Pancreas (tissue), 10 donors: ENCODE measurements at regions not wholly inside any gene's neighbourhood (a gene's known extent, or its start where the extent isn't known, plus 50 kb on each side); places are given as distances from the start of the nearest gene placed in this dataset.

Experiments used
- ATAC-seq, 4 donors: fragments of 200-7000 bp; cut with Tn5 transposase; one replicate each; pipeline versions ENCODE4 v1.8.0 to v1.9.1; 2020; ENCODE audit warnings: mild to moderate bottlenecking in 4 of 4, moderate library complexity in 4 of 4
- DNase-seq, 6 donors: peaks; one replicate each; pipeline ENCODE4 v3.0.0-alpha.2; 2020
- FAIRE-seq: peaks from 2 replicates; lab custom pipeline; 2012; peaks lifted over from hg19 to GRCh38; lab: Jason Lieb, UNC
- H3K27ac ChIP-seq, 4 donors: fragments of 200-600 bp; sonication (generic); 1 replicate in 3 of 4; 2 replicates in 1 of 4; pipeline versions ENCODE4 v1.5.0 to v1.8.0; 2020
- H3K27me3 ChIP-seq, 4 donors: fragments of 200-600 bp; one replicate each; pipeline ENCODE4 v1.8.0; 2021
- H3K36me3 ChIP-seq, 3 donors: fragments of 200-600 bp; sonication (generic) in 1 of 3; one replicate each; pipeline versions ENCODE4 v1.5.0 to v1.8.0; 2020 to 2021
- H3K4me1 ChIP-seq, 3 donors: fragments of 200-600 bp; one replicate each; pipeline ENCODE4 v1.8.0; 2021
- H3K4me3 ChIP-seq, 4 donors: fragments of 200-600 bp; sonication (generic) in 2 of 4; one replicate each; pipeline versions ENCODE4 v1.5.0 to v1.8.0; 2020 to 2021
- H3K9me3 ChIP-seq, 4 donors: fragments of 200-600 bp; one replicate each; pipeline ENCODE4 v1.8.0; 2021
- CTCF ChIP-seq, 4 donors: fragments of 200-600 bp; sonication (generic) in 3 of 4; IDR thresholded peaks; one replicate each; pipeline versions ENCODE4 v1.5.0 to v1.8.0; 2021; ENCODE audit warnings: antibody characterized with exemption in 4 of 4
- WGBS, 2 donors: extraction: QIAGEN DNeasy Blood & Tissue Kit; methylation state at CpG; one replicate each; pipeline ENCODE4 v1.1.7; 2013; 5-methylcytosine and 5-hydroxymethylcytosine counted together
- intact Hi-C, 3 donors: fragments of 100-400 bp; cut with DNase I; formaldehyde crosslinking; loops; one replicate each; pipeline versions ENCODE4 v1.11.1 to v1.14.2; 2022
- donor health status: healthy with polysubstance abuse.
- donor health status: DM: no; HTN: no; CAD: no; lungs with moderate emphysema.
- donor health status: DM: no; HTN: no; CAD: no.
- donor health status: control.
- donor health status: control.
- donor health status: Bipolar disorder and iron deficiency.
- donor health status: DM: yes; HTN: yes; CAD: no.
- donor health status: DM: no; HTN: no; CAD: no.
- donor health status: DM: no; HTN: no; CAD: no.
- donor health status: DM: yes; HTN: yes; CAD: no.

- Histone ChIP-seq H3K4me3 (no peak overlapping the region), H3K4me1 (no peaks in the 10 kb centered on the region), H3K36me3 (no peaks in the 10 kb centered on the region), H3K9me3 (no peaks in the 10 kb centered on the region), H3K27ac (no peak overlapping the region), H3K27me3 (no peaks in the 10 kb centered on the region)
- DNase-seq = no peak
- TF ChIP-seq CTCF (IDR thresholded peaks at IDR 0.05) = no peak
- ATAC-seq = no peak
- FAIRE-seq = no peak
- WGBS, 2 donors = 70 to 73% methylated on average over 10 of the region's 10 CpGs
- intact Hi-C loops = no loop called here
Observed at GRCh38 chr9:126160067-126160853, 166.4 kb upstream of the MVB12B start.

- ATAC-seq = no peak
- H3K27ac ChIP-seq = no peak overlapping the region
- H3K9me3 ChIP-seq = no peaks in the 10 kb centered on the region
- no peak for FAIRE-seq
- H3K27me3 ChIP-seq = no peaks in the 10 kb centered on the region
- 53 to 72% methylated on average over 1 of the region's 1 CpG for WGBS, 2 donors
- no peak overlapping the region for H3K4me3 ChIP-seq
- no peak for TF ChIP-seq CTCF (IDR thresholded peaks at IDR 0.05)
- DNase-seq = no peak
- H3K4me1 ChIP-seq = no peaks in the 10 kb centered on the region
- no peaks in the 10 kb centered on the region for H3K36me3 ChIP-seq
- intact Hi-C loops = no loop called here
Observed at GRCh38 chr9:126160854-126161329, 165.7 kb upstream of the MVB12B start.

GRCh38 chr9:126162611-126163381 is 163.8 kb upstream of the MVB12B start:
- no peaks in the 10 kb centered on the region for H3K36me3 ChIP-seq
- no peaks in the 10 kb centered on the region for H3K4me1 ChIP-seq
- H3K9me3 ChIP-seq = no peaks in the 10 kb centered on the region
- no peaks in the 10 kb centered on the region for H3K27me3 ChIP-seq
- 78 to 86% methylated on average over 18 of the region's 18 CpGs for WGBS, 2 donors
- no peak for TF ChIP-seq CTCF (IDR thresholded peaks at IDR 0.05)
- ATAC-seq = no peak
- FAIRE-seq = no peak
- intact Hi-C loops = no loop called here
- H3K27ac ChIP-seq = no peak overlapping the region
- no peak for DNase-seq
- no peak overlapping the region for H3K4me3 ChIP-seq

GRCh38 chr9:126164796-126165525 is 161.7 kb upstream of the MVB12B start:
- H3K9me3 ChIP-seq = no peaks in the 10 kb centered on the region
- 70 to 73% methylated on average over 22 of the region's 22 CpGs for WGBS, 2 donors
- no peak overlapping the region for H3K4me3 ChIP-seq
- intact Hi-C loops = no loop called here
- H3K27me3 ChIP-seq = no peaks in the 10 kb centered on the region
- no peak for TF ChIP-seq CTCF (IDR thresholded peaks at IDR 0.05)
- no peak for ATAC-seq
- DNase-seq = no peak
- H3K27ac ChIP-seq = no peak overlapping the region
- H3K4me1 ChIP-seq = no peaks in the 10 kb centered on the region
- H3K36me3 ChIP-seq = no peaks in the 10 kb centered on the region
- FAIRE-seq = no peak
